ENCODE measurements at regions not wholly inside any gene's neighbourhood (a gene's known extent, or its start where the extent isn't known, plus 50 kb on each side); places are given as distances from the start of the nearest gene placed in this dataset.

DNA sequence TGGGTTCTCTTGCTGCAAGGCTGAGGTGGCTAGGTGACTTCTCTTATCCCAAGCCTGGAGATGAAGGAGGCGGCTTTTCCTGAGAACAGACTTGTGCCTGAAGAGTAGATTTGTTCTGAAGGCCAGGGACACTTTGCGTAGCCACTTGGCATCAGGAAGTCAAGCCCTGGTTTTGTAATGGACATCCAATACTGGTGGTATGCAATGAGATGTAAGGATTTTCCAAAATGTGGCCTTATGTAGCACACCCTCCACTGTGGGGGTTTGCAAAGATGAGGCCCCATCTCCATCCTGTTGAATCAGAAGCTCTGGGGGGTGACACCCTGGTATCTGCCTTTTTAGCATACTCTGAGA lies 124.5 kb upstream of the IPO9 start:
- DNase-seq, result no peak
- TF ChIP-seq, protein P1, sequence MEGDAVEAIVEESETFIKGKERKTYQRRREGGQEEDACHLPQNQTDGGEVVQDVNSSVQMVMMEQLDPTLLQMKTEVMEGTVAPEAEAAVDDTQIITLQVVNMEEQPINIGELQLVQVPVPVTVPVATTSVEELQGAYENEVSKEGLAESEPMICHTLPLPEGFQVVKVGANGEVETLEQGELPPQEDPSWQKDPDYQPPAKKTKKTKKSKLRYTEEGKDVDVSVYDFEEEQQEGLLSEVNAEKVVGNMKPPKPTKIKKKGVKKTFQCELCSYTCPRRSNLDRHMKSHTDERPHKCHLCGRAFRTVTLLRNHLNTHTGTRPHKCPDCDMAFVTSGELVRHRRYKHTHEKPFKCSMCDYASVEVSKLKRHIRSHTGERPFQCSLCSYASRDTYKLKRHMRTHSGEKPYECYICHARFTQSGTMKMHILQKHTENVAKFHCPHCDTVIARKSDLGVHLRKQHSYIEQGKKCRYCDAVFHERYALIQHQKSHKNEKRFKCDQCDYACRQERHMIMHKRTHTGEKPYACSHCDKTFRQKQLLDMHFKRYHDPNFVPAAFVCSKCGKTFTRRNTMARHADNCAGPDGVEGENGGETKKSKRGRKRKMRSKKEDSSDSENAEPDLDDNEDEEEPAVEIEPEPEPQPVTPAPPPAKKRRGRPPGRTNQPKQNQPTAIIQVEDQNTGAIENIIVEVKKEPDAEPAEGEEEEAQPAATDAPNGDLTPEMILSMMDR (IDR thresholded peaks at IDR 0.05), result no peak
- TF ChIP-seq POLR2A (IDR thresholded peaks at IDR 0.05), result no peak
- H3K9me3 ChIP-seq, result no peaks in the 10 kb centered on the region
- no peak overlapping the region for H3K4me3 ChIP-seq
- intact Hi-C loops (cut with DNase I; ENCODE audit: low total_unique reads), result loop anchor here (2.0 kb wide), 1 partner anchor 146 kb away; no protein-coding TSS in a partner anchor
- H3K27me3 ChIP-seq, result no peaks in the 10 kb centered on the region
- peak overlapping the region; percentile 72 to 79 for H3K27ac ChIP-seq
- peaks cover 0 to 8% of the 10 kb centered on the region in 2 donors for H3K4me1 ChIP-seq
- H3K36me3 ChIP-seq, result no peaks in the 10 kb centered on the region

DNA sequence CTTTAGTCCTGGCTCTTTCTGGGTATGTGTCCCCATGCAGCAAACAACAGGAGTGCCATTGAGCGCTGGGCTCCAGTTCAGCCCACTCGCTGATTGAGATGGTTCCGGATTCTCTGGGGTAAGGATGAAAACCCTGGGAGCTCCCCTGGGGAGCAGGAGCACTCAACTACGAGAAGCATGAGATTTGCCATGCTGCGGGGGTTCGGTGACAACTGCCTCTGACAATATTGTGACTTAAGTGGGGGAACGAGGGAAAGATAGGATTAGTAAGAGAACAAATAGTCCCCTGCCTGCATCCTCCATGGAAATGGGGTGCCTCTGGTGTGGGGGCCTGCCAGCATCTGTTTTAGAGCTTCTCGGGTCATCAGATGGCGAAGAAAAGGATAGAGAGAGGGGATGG lies 123.6 kb upstream of the IPO9 start:
- Histone ChIP-seq H3K9me3 (no peaks in the 10 kb centered on the region), H3K27me3 (no peaks in the 10 kb centered on the region), H3K4me3 (no peak overlapping the region), H3K4me1 (peaks cover 0 to 8% of the 10 kb centered on the region in 2 donors), H3K36me3 (no peaks in the 10 kb centered on the region), H3K27ac (no peak overlapping the region)
- no peak for TF ChIP-seq POLR2A (IDR thresholded peaks at IDR 0.05)
- TF ChIP-seq, protein P1 (IDR thresholded peaks at IDR 0.05), result no peak
- intact Hi-C loops (cut with DNase I; ENCODE audit: low total_unique reads), result loop anchor here (2.0 kb wide), 1 partner anchor 147 kb away; no protein-coding TSS in a partner anchor
- no peak for DNase-seq

DNA sequence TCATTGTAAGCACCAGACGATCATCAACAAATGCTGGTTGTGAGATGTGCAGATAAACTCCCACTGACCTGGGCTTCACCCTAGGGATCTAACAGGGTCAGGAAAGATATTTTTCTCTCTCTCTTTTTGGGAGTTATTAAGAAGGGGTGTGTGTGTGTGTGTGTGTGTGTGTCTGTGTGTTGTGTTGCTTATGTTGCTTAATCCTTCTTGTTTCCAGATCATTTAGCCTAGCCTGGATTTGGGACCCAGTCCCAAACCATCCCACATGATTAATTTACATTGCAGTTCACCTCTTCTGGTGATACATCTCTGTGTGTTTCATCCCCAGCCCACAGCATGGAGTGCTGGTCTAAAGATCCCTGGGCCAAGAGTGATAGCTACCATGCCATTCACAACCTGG lies 122.8 kb upstream of the IPO9 start:
- peak in 1 of 2 donors; percentile 35 for DNase-seq
- no peaks in the 10 kb centered on the region for H3K36me3 ChIP-seq
- intact Hi-C loops (cut with DNase I; ENCODE audit: low total_unique reads), result no loop called here
- no peaks in the 10 kb centered on the region for H3K27me3 ChIP-seq
- no peaks in the 10 kb centered on the region for H3K9me3 ChIP-seq
- H3K4me1 ChIP-seq, result peaks cover 0 to 13% of the 10 kb centered on the region in 2 donors
- TF ChIP-seq, protein P1 (IDR thresholded peaks at IDR 0.05), result no peak
- TF ChIP-seq POLR2A (IDR thresholded peaks at IDR 0.05), result no peak
- H3K4me3 ChIP-seq, result no peak overlapping the region
- H3K27ac ChIP-seq, result no peak overlapping the region

DNA sequence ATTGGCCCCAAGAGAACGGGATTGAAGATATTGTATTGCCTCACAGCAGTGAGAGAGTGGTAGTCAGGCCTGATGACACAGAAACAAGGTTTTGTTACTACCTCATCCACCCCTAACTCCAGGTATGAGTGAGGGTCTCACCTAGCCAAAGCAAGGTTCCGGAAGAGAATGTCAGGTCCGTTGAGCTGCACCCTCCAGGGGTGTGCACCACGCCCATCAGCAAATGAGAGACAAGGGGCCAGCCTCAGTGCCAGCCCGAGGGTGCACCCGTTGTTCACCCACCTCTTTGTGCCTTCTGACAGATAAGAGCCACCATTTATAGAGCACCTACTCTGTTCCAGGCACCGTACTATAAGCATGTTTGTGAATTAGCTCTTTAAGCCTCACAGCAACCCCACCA lies 121.9 kb upstream of the IPO9 start:
- Histone ChIP-seq H3K27ac (no peak overlapping the region), H3K9me3 (no peaks in the 10 kb centered on the region), H3K4me3 (no peak overlapping the region), H3K4me1 (peaks cover 3 to 23% of the 10 kb centered on the region in 2 donors), H3K36me3 (no peaks in the 10 kb centered on the region), H3K27me3 (no peaks in the 10 kb centered on the region)
- intact Hi-C loops (cut with DNase I; ENCODE audit: low total_unique reads), result no loop called here
- DNase-seq, result no peak
- TF ChIP-seq POLR2A (IDR thresholded peaks at IDR 0.05), result no peak
- TF ChIP-seq, protein P1 (IDR thresholded peaks at IDR 0.05), result no peak

DNA sequence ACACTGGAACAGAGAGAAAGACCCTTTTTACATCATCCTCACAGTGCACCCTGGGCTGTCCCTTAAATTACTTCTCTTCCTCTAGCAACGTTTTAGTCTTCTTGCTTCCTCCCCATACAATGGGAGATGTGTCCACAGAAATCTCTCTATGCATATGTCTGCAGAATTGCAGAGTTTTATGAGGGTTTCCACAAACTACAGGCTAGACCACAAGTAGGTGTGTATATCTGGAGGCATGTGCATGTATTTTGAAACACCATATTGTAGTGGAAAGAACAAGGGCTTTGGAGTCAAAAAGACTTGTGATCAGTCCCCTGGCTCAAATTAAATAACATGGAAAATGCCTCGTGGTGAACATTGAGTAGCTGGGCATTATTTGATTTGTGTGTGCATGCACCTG lies 121.3 kb upstream of the IPO9 start:
- H3K4me1 ChIP-seq, result peaks cover 10 to 26% of the 10 kb centered on the region in 2 donors
- H3K27ac ChIP-seq, result no peak overlapping the region
- no peaks in the 10 kb centered on the region for H3K36me3 ChIP-seq
- intact Hi-C loops (cut with DNase I; ENCODE audit: low total_unique reads), result loop anchor here (2.0 kb wide), 1 partner anchor 85 kb away; no protein-coding TSS in a partner anchor
- DNase-seq, result no peak
- no peak for TF ChIP-seq POLR2A (IDR thresholded peaks at IDR 0.05)
- TF ChIP-seq, protein P1 (IDR thresholded peaks at IDR 0.05), result no peak
- no peaks in the 10 kb centered on the region for H3K27me3 ChIP-seq
- H3K4me3 ChIP-seq, result no peak overlapping the region
- no peaks in the 10 kb centered on the region for H3K9me3 ChIP-seq
